ENCODE measurements at regions not wholly inside any gene's neighbourhood (a gene's known extent, or its start where the extent isn't known, plus 50 kb on each side); places are given as distances from the start of the nearest gene placed in this dataset.
"Not testable (repeated sequence)": the region's sequence is repeated elsewhere in the genome, so short reads cannot be mapped to it uniquely, and the experiment has no call there.

GRCh38 chr18:21972281-21972680, 197.1 kb upstream of the GATA6 start:
- Histone ChIP-seq H3K79me2 (ENCODE audit: insufficient read depth, low read length) (no peaks in the 10 kb centered on the region), H3K36me3 (ENCODE audit: insufficient read depth, low read length) (no peaks in the 10 kb centered on the region), H3K9me3 (ENCODE audit: insufficient read depth, low read depth, low read length) (no peaks in the 10 kb centered on the region), H2AFZ (ENCODE audit: low read length) (no peak overlapping the region), H3K4me2 (ENCODE audit: low read depth, low read length, poor library complexity, severe bottlenecking) (no peak overlapping the region), H3K27me3 (ENCODE audit: insufficient read depth, low read length, poor library complexity, severe bottlenecking) (no peaks in the 10 kb centered on the region), H4K20me1 (ENCODE audit: insufficient read depth, low read length, poor library complexity, severe bottlenecking) (no peaks in the 10 kb centered on the region), H3K4me3 (ENCODE audit: low read length, poor library complexity, severe bottlenecking) (no peak overlapping the region), H3F3A (ENCODE audit: low read depth) (no peaks in the 10 kb centered on the region), H3K9me2 (replicated peaks; ENCODE audit: low read depth, low read length) (no peaks in the 10 kb centered on the region), H3K9ac (ENCODE audit: low read depth, low read length, poor library complexity, severe bottlenecking) (no peak overlapping the region), H3K4me1 (ENCODE audit: insufficient read depth, low read length, poor library complexity, severe bottlenecking) (no peaks in the 10 kb centered on the region)
- no peak for TF ChIP-seq CTCF (conservative IDR thresholded peaks at IDR 0.05; ENCODE audit: low read length)
- TF ChIP-seq EZH2phosphoT487 (IDR thresholded peaks at IDR 0.05; ENCODE audit: borderline replicate concordance), result no peak

- H3K4me2 ChIP-seq (ENCODE audit: low read depth, low read length, poor library complexity, severe bottlenecking); H2AFZ ChIP-seq (ENCODE audit: low read length); H3K9me3 ChIP-seq (ENCODE audit: insufficient read depth, low read depth, low read length); H3F3A ChIP-seq (ENCODE audit: low read depth); H3K27me3 ChIP-seq (ENCODE audit: insufficient read depth, low read length, poor library complexity, severe bottlenecking); H4K20me1 ChIP-seq (ENCODE audit: insufficient read depth, low read length, poor library complexity, severe bottlenecking); H3K36me3 ChIP-seq (ENCODE audit: insufficient read depth, low read length); H3K9ac ChIP-seq (ENCODE audit: low read depth, low read length, poor library complexity, severe bottlenecking); H3K4me3 ChIP-seq (ENCODE audit: low read length, poor library complexity, severe bottlenecking); H3K79me2 ChIP-seq (ENCODE audit: insufficient read depth, low read length); H3K9me2 ChIP-seq (replicated peaks; ENCODE audit: low read depth, low read length); H3K4me1 ChIP-seq (ENCODE audit: insufficient read depth, low read length, poor library complexity, severe bottlenecking): not testable (repeated sequence)
These were observed 193.4 kb upstream of the GATA6 start for GRCh38 chr18:21975954-21976353.

- Histone ChIP-seq H3K9me3 (ENCODE audit: insufficient read depth, low read depth, low read length) (no peaks in the 10 kb centered on the region), H3K9me2 (replicated peaks; ENCODE audit: low read depth, low read length) (no peaks in the 10 kb centered on the region), H2AFZ (ENCODE audit: low read length) (no peak overlapping the region), H3F3A (ENCODE audit: low read depth) (no peaks in the 10 kb centered on the region), H3K79me2 (ENCODE audit: insufficient read depth, low read length) (no peaks in the 10 kb centered on the region), H3K36me3 (ENCODE audit: insufficient read depth, low read length) (no peaks in the 10 kb centered on the region), H3K9ac (ENCODE audit: low read depth, low read length, poor library complexity, severe bottlenecking) (no peak overlapping the region), H3K27me3 (ENCODE audit: insufficient read depth, low read length, poor library complexity, severe bottlenecking) (no peaks in the 10 kb centered on the region), H4K20me1 (ENCODE audit: insufficient read depth, low read length, poor library complexity, severe bottlenecking) (no peaks in the 10 kb centered on the region), H3K4me1 (ENCODE audit: insufficient read depth, low read length, poor library complexity, severe bottlenecking) (no peaks in the 10 kb centered on the region), H3K4me2 (ENCODE audit: low read depth, low read length, poor library complexity, severe bottlenecking) (no peak overlapping the region), H3K4me3 (ENCODE audit: low read length, poor library complexity, severe bottlenecking) (no peak overlapping the region)
- TF ChIP-seq CTCF (conservative IDR thresholded peaks at IDR 0.05; ENCODE audit: low read length), result no peak
- TF ChIP-seq EZH2phosphoT487 (IDR thresholded peaks at IDR 0.05; ENCODE audit: borderline replicate concordance), result no peak
These were observed 190.7 kb upstream of the GATA6 start for GRCh38 chr18:21978546-21979170.

GRCh38 chr18:21979171-21979560, 190.2 kb upstream of the GATA6 start:
- Histone ChIP-seq H3K79me2 (ENCODE audit: insufficient read depth, low read length) (no peaks in the 10 kb centered on the region), H3K9me2 (replicated peaks; ENCODE audit: low read depth, low read length) (no peaks in the 10 kb centered on the region), H3K27me3 (ENCODE audit: insufficient read depth, low read length, poor library complexity, severe bottlenecking) (no peaks in the 10 kb centered on the region), H3K9ac (ENCODE audit: low read depth, low read length, poor library complexity, severe bottlenecking) (no peak overlapping the region), H3K4me1 (ENCODE audit: insufficient read depth, low read length, poor library complexity, severe bottlenecking) (no peaks in the 10 kb centered on the region), H3F3A (ENCODE audit: low read depth) (no peaks in the 10 kb centered on the region), H3K4me2 (ENCODE audit: low read depth, low read length, poor library complexity, severe bottlenecking) (no peak overlapping the region), H3K36me3 (ENCODE audit: insufficient read depth, low read length) (no peaks in the 10 kb centered on the region), H4K20me1 (ENCODE audit: insufficient read depth, low read length, poor library complexity, severe bottlenecking) (no peaks in the 10 kb centered on the region), H3K4me3 (ENCODE audit: low read length, poor library complexity, severe bottlenecking) (no peak overlapping the region), H2AFZ (ENCODE audit: low read length) (no peak overlapping the region), H3K9me3 (ENCODE audit: insufficient read depth, low read depth, low read length) (no peaks in the 10 kb centered on the region)
- no peak for TF ChIP-seq EZH2phosphoT487 (IDR thresholded peaks at IDR 0.05; ENCODE audit: borderline replicate concordance)
- no peak for TF ChIP-seq CTCF (conservative IDR thresholded peaks at IDR 0.05; ENCODE audit: low read length)
